SK-N-MC (cell line): ENCODE measurements at regions not wholly inside any gene's neighbourhood (a gene's known extent, or its start where the extent isn't known, plus 50 kb on each side); places are given as distances from the start of the nearest gene placed in this dataset.
"Not testable (repeated sequence)": the region's sequence is repeated elsewhere in the genome, so short reads cannot be mapped to it uniquely, and the experiment has no call there.

Experiments used
- DNase-seq: peaks from one replicate; pipeline ENCODE4 v3.0.0-alpha.2; 2011; ENCODE audit warnings: low read depth, low spot score
- H3K27ac ChIP-seq: fragments of 200-600 bp; sonication (generic); 2 replicates; pipeline ENCODE4 v1.5.1; 2016; ENCODE audit warnings: mixed run types
- H3K36me3 ChIP-seq: fragments of 200-600 bp; sonication (generic); 2 replicates; pipeline ENCODE4 v1.6.1; 2017; ENCODE audit warnings: antibody characterized with exemption, low read length, mixed read lengths; ENCODE audit not compliant: insufficient read depth
- H3K4me3 ChIP-seq: fragments of 200-600 bp; sonication (generic); 2 replicates; pipeline ENCODE4 v1.5.1; 2016
- H3K9ac ChIP-seq: fragments of 200-600 bp; sonication (generic); 2 replicates; pipeline ENCODE4 v1.8.0; 2017; ENCODE audit warnings: mixed run types, mixed read lengths; ENCODE audit not compliant: insufficient read length
- H3K9me3 ChIP-seq: fragments of 200-600 bp; sonication (generic); 2 replicates; pipeline ENCODE4 v1.6.1; 2017; ENCODE audit warnings: low read depth, mild to moderate bottlenecking, antibody characterized with exemption, low read length, moderate library complexity, mixed read lengths
- EZH2 ChIP-seq: fragments of 200-600 bp; sonication (generic); IDR thresholded peaks from one replicate; pipeline ENCODE4 v1.6.1; 2017; ENCODE audit warnings: antibody characterized with exemption
- FOXP2 ChIP-seq: optimal IDR thresholded peaks from 2 replicates; pipeline ENCODE3; 2011; ENCODE audit warnings: mild to moderate bottlenecking, moderate library complexity; ENCODE audit not compliant: insufficient read depth; ENCODE audit errors: extremely low read length, control extremely low read depth
- POLR2AphosphoS5 ChIP-seq: IDR thresholded peaks from 2 replicates; pipeline ENCODE4 v1.6.1; 2012; ENCODE audit warnings: mild to moderate bottlenecking, low read depth, low read length, borderline replicate concordance

- not testable (repeated sequence) for H3K27ac ChIP-seq, H3K36me3 ChIP-seq, DNase-seq, H3K9ac ChIP-seq, H3K4me3 ChIP-seq, H3K9me3 ChIP-seq
Measured at GRCh38 chrX:115840729-115841409, 279.9 kb downstream of the PLS3 start.

GRCh38 chrX:115850986-115851385, 290.0 kb downstream of the PLS3 start:
- H3K36me3 ChIP-seq, H3K9ac ChIP-seq, DNase-seq, H3K27ac ChIP-seq, H3K9me3 ChIP-seq, H3K4me3 ChIP-seq: not testable (repeated sequence)

- H3K9me3 ChIP-seq, H3K36me3 ChIP-seq, DNase-seq, H3K27ac ChIP-seq, H3K9ac ChIP-seq, H3K4me3 ChIP-seq: not testable (repeated sequence)
Measured at GRCh38 chrX:115853260-115853659, 292.3 kb downstream of the PLS3 start.

- not testable (repeated sequence) for H3K36me3 ChIP-seq, H3K9me3 ChIP-seq, H3K4me3 ChIP-seq, H3K9ac ChIP-seq, H3K27ac ChIP-seq, DNase-seq
Measured at GRCh38 chrX:115881170-115881569, 289.4 kb upstream of the AGTR2 start.

- not testable (repeated sequence) for H3K9me3 ChIP-seq, DNase-seq, H3K27ac ChIP-seq, H3K4me3 ChIP-seq, H3K36me3 ChIP-seq, H3K9ac ChIP-seq
Measured at GRCh38 chrX:115884121-115884520, 286.4 kb upstream of the AGTR2 start.

GRCh38 chrX:115888041-115888440, 282.5 kb upstream of the AGTR2 start:
- H3K4me3 ChIP-seq, DNase-seq, H3K9ac ChIP-seq, H3K9me3 ChIP-seq, H3K27ac ChIP-seq, H3K36me3 ChIP-seq: not testable (repeated sequence)

- not testable (repeated sequence) for H3K36me3 ChIP-seq, H3K9me3 ChIP-seq, DNase-seq, H3K27ac ChIP-seq, H3K9ac ChIP-seq, H3K4me3 ChIP-seq
Measured at GRCh38 chrX:115888519-115888918, 282.0 kb upstream of the AGTR2 start.

GRCh38 chrX:115889121-115889890, 281.2 kb upstream of the AGTR2 start:
- Histone ChIP-seq H3K4me3 (no peak overlapping the region), H3K9ac (no peak overlapping the region), H3K27ac (no peak overlapping the region), H3K9me3 (no peaks in the 10 kb centered on the region), H3K36me3 (peaks cover 3% of the 10 kb centered on the region; the same call in 1 of the 2 replicates)
- no peak for DNase-seq
- TF ChIP-seq POLR2AphosphoS5 (no peak), FOXP2 (no peak), EZH2 (no peak)

- Histone ChIP-seq H3K9me3 (no peaks in the 10 kb centered on the region), H3K36me3 (peaks cover 3% of the 10 kb centered on the region; the same call in 1 of the 2 replicates), H3K9ac (no peak overlapping the region), H3K4me3 (no peak overlapping the region), H3K27ac (no peak overlapping the region)
- no peak for DNase-seq
- TF ChIP-seq POLR2AphosphoS5 (no peak), FOXP2 (no peak)
Measured at GRCh38 chrX:115892056-115892708, 278.4 kb upstream of the AGTR2 start.
